Astrocyte of the hippocampus (primary cell): ENCODE measurements at regions not wholly inside any gene's neighbourhood (a gene's known extent, or its start where the extent isn't known, plus 50 kb on each side); places are given as distances from the start of the nearest gene placed in this dataset.
"Not testable (repeated sequence)": the region's sequence is repeated elsewhere in the genome, so short reads cannot be mapped to it uniquely, and the experiment has no call there.

Source experiments
- DNase-seq: peaks from one replicate; pipeline ENCODE4 v3.0.0; 2011; ENCODE audit warnings: low read depth, low spot score

- DNase-seq: peak; percentile 83
These were observed 227.7 kb upstream of the TMEM260 start for GRCh38 chr14:56351861-56352260.

DNA sequence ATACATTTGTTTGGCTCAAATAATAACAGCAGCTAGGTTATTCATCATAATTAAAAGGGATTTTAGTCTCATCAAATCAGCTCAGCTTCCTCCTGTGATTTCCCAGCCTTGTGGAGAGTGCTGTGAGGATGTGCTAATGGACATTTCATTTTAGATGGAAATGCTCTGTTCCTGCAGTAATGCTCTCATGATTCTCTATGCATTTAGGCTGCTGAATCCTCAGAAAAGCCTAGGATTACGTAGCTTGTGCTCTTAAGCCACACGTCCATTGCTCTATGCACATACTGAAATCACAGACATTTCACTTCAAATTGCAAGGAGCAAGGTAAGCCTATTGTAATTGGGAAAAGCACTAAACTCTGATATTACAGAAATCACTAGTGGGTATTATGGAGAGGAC is 226.6 kb upstream of the TMEM260 start:
- no peak for DNase-seq

- no peak for DNase-seq
These were observed 222.2 kb upstream of the TMEM260 start for GRCh38 chr14:56357428-56357827.

DNA sequence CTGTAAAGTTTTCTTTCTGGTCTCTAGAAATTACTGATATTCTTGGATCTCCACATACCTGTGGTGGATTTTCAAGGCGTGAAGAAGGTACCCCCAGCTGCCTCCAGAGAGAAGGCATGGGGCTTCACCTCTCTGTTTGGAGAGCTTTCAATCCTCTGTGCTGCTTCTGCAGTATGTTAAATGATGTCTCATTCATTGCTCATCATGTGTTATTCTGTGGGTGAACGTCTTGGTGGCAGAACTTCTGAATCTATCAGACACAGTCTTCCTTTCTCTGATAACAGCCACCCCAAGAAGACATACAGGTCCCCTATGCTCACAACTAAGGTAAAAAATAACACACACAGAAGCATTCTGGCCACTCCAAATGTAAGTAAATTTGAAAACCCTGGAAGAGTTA is 221.3 kb upstream of the TMEM260 start:
- no peak for DNase-seq

- DNase-seq: no peak
These were observed 220.6 kb upstream of the TMEM260 start for GRCh38 chr14:56358851-56359614.

GRCh38 chr14:56365663-56366062 is 213.9 kb upstream of the TMEM260 start:
- not testable (repeated sequence) for DNase-seq

DNA sequence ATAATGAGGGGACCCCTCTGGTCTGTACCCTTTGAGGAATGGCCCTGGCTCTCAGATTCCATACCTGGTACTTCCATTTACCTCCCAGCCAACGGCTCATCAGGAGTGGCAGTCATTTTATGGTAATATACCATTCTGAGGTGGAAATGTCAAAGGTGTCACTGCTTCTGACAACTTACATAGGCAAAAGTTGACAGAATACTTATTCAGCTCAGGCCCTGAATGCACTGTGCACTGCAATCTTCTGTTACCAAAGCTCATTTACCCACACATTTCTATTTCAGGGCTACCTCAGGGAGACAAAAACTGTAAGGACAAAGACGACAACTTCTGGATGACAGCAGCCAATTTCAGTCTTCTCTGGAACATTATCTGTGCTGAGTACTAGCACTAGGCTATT is 212.2 kb upstream of the TMEM260 start:
- no peak for DNase-seq

- DNase-seq: no peak
These were observed 207.9 kb upstream of the TMEM260 start for GRCh38 chr14:56371737-56372136.

GRCh38 chr14:56374421-56374820 is 205.2 kb upstream of the TMEM260 start:
- no peak for DNase-seq

DNA sequence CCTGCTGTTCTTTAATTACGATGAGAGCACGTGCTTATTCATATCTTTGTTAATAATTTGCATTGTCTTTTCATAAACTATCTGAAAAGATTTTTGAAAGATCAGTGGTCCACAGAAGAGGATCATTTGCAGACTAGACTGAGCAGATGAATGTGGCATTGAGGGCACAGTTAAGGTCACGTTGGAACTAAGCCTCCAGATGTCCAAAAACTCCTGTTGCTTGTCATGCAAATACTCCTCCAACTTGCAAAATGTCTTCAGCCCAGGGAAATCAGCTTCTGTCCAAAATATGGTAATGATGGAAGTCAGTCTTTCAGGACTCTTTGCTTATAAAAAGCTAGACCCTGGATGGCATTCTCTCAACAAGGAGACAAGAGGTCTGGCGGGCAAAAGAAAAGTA is 201.6 kb upstream of the TMEM260 start:
- no peak for DNase-seq

DNA sequence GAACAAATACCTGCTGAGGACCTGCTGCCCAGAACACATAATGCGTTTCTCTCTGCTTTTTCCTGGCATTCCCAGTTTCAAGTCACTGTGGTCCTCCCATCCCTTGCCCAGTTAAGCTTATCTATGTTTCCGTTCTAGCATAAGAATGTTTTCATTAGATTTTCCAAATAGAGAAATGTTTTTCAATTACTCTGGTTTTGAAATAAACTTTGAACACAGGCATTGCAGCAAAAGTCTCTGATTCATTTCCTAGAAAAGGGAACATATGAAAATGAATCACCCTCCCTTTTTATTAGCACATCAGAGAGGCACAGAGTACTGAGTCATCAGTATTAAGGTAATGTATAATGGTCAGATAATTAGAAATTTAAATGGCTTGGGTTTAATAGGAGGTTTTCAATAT is 201.1 kb upstream of the TMEM260 start:
- DNase-seq: peak; percentile 46

DNA sequence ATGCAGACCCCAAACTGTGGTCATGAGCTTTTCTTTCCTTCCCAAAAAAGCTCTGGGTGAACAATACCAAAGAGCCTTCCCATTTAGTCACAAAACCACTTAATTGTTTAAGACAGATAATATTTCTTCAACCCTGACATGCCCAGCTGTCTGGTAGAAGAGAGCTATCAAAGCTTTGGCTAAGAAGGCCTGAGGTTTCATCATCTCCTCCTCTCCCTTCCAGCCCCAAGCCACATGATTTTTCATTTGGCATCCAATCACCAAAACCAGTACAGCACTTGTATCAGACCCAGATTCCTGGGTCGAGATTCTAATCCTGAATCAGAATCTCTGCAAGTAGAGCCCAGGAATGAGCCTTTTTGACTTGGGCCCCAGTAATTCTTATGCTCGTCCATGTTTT is 199.6 kb upstream of the TMEM260 start:
- no peak for DNase-seq

DNA sequence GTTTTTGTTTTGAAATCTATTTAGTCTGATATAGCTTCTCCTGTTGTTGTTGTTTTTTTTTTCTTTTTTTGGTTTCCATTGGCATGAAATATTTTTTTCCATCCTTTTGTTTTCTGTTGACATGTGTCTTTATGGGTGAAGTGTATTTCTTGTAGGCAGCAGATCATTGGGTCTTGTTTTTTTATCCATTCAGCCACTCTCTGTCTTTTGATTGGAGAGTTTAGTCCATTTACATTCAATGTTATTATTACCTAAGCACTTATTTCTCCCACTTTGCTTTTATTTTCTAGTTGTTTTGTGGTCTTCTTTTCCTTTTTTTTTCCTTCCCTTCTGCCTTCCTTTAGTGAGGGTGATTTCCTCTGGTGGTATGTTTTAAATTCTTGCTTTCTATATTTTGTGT is 193.6 kb upstream of the TMEM260 start:
- DNase-seq: no peak

GRCh38 chr14:56390859-56391258 is 188.7 kb upstream of the TMEM260 start:
- DNase-seq: no peak

DNA sequence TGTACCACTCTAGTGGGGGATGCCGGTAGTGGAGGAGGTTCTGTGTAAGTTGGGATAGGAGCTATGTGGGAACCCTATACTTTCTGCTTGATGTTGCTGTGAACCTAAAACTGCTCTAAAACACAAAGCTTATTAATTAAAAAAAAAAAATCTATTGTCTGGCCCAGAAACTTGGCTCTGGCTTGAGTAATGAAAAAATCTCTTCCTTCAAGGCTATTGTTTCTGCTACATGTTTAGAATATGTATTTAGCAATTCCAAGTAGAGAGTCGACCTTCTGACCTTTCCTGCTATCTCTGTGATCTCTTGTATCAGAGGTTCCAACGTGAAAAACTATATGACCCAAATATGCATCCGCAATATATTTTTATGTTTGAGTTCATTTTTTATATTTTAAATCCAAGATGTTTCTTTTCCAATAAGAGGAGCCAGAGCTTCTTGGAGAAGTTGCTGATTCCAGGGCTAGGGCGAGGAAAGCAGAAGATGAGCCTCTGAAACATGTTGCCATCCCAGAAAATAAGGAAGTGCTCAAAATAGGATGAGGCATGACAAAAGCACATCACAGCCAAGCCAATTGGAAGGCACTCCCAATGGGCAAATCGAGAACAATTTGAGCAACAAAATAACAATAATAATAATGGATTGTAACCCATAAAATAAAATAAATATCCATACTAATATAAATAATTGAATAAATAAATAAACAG is 184.6 kb upstream of the TMEM260 start:
- no peak for DNase-seq

- no peak for DNase-seq
These were observed 179.3 kb upstream of the TMEM260 start for GRCh38 chr14:56400109-56400825.

GRCh38 chr14:56412468-56413434 is 166.8 kb upstream of the TMEM260 start:
- no peak for DNase-seq

GRCh38 chr14:56413721-56414120 is 165.9 kb upstream of the TMEM260 start:
- DNase-seq: no peak

GRCh38 chr14:56414236-56414635 is 165.4 kb upstream of the TMEM260 start:
- DNase-seq: no peak

- no peak for DNase-seq
These were observed 163.4 kb upstream of the TMEM260 start for GRCh38 chr14:56416213-56416612.

DNA sequence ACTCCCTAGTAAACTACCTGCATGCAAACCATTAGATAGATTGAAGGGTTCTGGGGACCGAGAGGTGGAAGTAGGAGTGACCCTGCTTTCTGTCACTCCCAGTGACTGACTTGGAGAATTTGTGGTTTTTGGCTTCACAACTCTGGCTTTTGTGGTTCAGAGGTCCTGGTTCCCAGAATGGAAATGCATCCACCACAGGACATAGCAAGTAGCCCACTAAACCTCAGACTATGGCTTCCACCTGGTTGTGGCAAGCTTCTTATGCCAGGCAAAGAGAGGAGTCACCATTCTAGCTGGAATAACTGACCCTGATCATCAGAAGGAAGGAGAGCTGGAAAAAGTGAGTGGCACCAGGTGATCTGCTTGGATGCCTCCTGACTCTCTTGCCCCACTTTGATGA is 162.4 kb upstream of the TMEM260 start:
- DNase-seq: peak; percentile 65
